ENCODE measurements at regions not wholly inside any gene's neighbourhood (a gene's known extent, or its start where the extent isn't known, plus 50 kb on each side); places are given as distances from the start of the nearest gene placed in this dataset.
A peak's percentile ranks its signal among the peaks of the same experiment; 100 is the strongest.

DNA sequence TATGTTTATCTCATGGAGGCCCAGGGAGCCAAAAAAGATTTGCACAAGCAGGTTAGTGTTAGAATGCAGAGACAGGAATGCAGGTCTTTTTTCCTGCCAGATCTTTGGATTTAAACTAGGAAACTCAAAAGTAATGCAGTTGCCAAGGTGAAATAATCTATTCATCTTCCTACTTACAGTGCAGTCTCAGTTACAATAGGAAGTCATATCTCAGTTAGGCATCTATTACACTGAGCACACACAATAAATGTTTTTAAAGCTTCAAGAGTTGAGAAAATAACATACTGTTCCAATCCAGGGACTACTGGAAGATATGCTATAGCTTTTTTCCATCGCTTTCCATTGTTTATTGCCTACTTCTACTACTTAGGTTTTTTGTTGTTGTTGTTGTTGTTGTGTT, 279.3 kb upstream of the E2F7 start:
- no peaks in the 10 kb centered on the region for H3K27me3 ChIP-seq (replicated peaks; ENCODE audit: insufficient read depth)
- peak; percentile 54 for TF ChIP-seq POLR2AphosphoS5 (IDR thresholded peaks at IDR 0.05)
- TF ChIP-seq POLR2A (IDR thresholded peaks at IDR 0.05) = no peak
- no peak overlapping the region for H3K4me3 ChIP-seq
- no peak overlapping the region for H3K27ac ChIP-seq
- no peaks in the 10 kb centered on the region for H3K4me1 ChIP-seq (replicated peaks)
- intact Hi-C loops (cut with DNase I) = no loop called here
- H3K9me3 ChIP-seq = no peaks in the 10 kb centered on the region
- 12% methylated on average over 1 of the region's 1 CpG for WGBS
- no peaks in the 10 kb centered on the region for H3K36me3 ChIP-seq
- no peak for DNase-seq (ENCODE audit: low spot score)

DNA sequence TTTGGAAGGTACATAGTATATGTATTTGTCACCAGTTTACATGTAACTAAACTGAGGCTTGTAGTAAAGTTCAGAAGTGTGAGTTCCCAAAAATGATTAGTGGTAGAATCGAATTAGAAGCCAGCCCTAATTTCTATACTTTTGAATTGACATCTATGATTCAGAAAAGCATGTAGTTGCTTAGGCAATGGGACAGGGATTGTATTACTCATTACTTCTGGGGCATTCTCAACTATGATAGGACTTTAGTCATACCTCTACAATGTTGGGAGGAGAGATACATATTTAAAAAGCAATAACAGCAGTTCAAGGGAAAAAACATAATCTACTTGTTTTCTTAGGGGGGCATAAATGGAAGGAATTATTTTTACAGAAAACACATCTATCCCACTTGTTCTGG, 277.9 kb upstream of the E2F7 start:
- intact Hi-C loops (cut with DNase I) = no loop called here
- 85% methylated on average over 1 of the region's 1 CpG for WGBS

DNA sequence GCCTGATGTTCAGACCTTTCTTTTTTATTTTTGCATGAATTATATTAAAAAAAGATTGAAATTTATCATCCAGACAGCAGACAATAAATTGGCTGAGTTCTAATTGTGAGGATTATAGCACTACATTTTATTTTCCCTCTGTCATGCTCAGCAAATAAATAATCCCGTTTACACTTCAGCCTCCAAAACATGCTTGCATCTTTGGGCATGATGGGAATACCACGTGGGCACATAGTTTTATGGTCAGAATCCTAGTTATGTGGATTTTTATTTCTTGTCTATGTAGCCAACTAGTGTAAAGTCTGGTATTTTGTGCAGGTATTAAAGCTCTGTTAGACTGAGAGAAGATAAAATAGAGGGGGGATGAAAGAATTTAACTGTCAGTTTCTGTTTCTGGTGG, 276.9 kb upstream of the E2F7 start:
- no peaks in the 10 kb centered on the region for H3K9me3 ChIP-seq
- WGBS = 32% methylated on average over 2 of the region's 2 CpGs
- H3K4me1 ChIP-seq (replicated peaks) = no peaks in the 10 kb centered on the region
- H3K27me3 ChIP-seq (replicated peaks; ENCODE audit: insufficient read depth) = no peaks in the 10 kb centered on the region
- no peak for DNase-seq (ENCODE audit: low spot score)
- intact Hi-C loops (cut with DNase I) = no loop called here
- TF ChIP-seq POLR2A (IDR thresholded peaks at IDR 0.05) (no peak), POLR2AphosphoS5 (IDR thresholded peaks at IDR 0.05) (no peak)
- TF ChIP-seq, protein P1, sequence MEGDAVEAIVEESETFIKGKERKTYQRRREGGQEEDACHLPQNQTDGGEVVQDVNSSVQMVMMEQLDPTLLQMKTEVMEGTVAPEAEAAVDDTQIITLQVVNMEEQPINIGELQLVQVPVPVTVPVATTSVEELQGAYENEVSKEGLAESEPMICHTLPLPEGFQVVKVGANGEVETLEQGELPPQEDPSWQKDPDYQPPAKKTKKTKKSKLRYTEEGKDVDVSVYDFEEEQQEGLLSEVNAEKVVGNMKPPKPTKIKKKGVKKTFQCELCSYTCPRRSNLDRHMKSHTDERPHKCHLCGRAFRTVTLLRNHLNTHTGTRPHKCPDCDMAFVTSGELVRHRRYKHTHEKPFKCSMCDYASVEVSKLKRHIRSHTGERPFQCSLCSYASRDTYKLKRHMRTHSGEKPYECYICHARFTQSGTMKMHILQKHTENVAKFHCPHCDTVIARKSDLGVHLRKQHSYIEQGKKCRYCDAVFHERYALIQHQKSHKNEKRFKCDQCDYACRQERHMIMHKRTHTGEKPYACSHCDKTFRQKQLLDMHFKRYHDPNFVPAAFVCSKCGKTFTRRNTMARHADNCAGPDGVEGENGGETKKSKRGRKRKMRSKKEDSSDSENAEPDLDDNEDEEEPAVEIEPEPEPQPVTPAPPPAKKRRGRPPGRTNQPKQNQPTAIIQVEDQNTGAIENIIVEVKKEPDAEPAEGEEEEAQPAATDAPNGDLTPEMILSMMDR (IDR thresholded peaks at IDR 0.05) = no peak
- no peak overlapping the region for H3K27ac ChIP-seq
- no peaks in the 10 kb centered on the region for H3K36me3 ChIP-seq
- no peak overlapping the region for H3K4me3 ChIP-seq

More for the DNA sequence above, 277.9 kb upstream of the E2F7 start:
- H3K4me3 ChIP-seq = no peak overlapping the region
- no peaks in the 10 kb centered on the region for H3K9me3 ChIP-seq
- H3K36me3 ChIP-seq = no peaks in the 10 kb centered on the region
- no peaks in the 10 kb centered on the region for H3K4me1 ChIP-seq (replicated peaks)
- no peak for DNase-seq (ENCODE audit: low spot score)
- no peak overlapping the region for H3K27ac ChIP-seq
- H3K27me3 ChIP-seq (replicated peaks; ENCODE audit: insufficient read depth) = no peaks in the 10 kb centered on the region
- TF ChIP-seq, protein P1 (IDR thresholded peaks at IDR 0.05) = no peak
- TF ChIP-seq POLR2AphosphoS5 (IDR thresholded peaks at IDR 0.05) = no peak
- TF ChIP-seq POLR2A (IDR thresholded peaks at IDR 0.05) = no peak

DNA sequence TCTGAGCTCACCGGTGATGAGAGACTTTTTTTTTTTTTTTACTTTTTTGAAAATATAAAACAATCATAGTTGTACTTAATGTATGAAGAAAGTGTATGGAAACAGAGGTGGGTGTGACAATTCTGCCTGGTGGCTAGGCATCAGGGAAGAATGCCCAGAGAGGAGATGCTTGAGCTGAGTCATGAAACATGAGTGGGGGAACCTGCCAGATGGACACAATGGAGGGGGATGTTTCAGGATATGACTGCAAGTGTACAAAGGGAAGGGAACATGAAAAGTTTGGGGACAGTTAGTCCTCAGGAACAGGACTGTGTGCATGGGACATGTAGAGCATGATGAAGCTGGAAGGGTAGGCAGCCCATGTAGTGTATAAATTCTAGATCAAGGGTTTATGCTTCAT, 274.2 kb upstream of the E2F7 start:
- H3K36me3 ChIP-seq = no peaks in the 10 kb centered on the region
- H3K4me3 ChIP-seq = no peak overlapping the region
- H3K4me1 ChIP-seq (replicated peaks) = no peaks in the 10 kb centered on the region
- WGBS = 94% methylated on average over 1 of the region's 1 CpG
- H3K9me3 ChIP-seq = no peaks in the 10 kb centered on the region
- H3K27ac ChIP-seq = no peak overlapping the region
- no peaks in the 10 kb centered on the region for H3K27me3 ChIP-seq (replicated peaks; ENCODE audit: insufficient read depth)
- intact Hi-C loops (cut with DNase I) = no loop called here
- no peak for TF ChIP-seq POLR2AphosphoS5 (IDR thresholded peaks at IDR 0.05)
- TF ChIP-seq, protein P1 (IDR thresholded peaks at IDR 0.05) = no peak
- TF ChIP-seq POLR2A (IDR thresholded peaks at IDR 0.05) = no peak
- DNase-seq (ENCODE audit: low spot score) = no peak

DNA sequence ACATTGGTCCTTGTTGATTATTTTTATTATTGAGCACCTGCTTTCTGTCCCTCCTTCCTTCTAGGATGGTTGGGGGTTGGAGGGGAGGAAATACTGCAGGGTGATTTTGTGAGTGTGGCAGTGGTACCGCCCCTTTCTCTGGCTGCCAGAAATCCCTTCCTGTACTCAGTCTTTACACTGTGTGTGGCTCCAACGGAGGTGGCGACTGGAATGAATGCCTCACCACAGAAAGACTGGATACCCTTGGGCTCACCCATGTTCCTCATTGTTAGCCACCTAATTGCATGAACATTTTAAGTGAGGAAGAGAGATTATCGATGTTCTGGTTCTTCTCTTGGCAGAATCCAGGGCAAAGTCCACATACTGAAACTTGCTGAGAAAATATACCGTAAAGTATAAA, 272.0 kb upstream of the E2F7 start:
- intact Hi-C loops (cut with DNase I) = no loop called here
- Histone ChIP-seq H3K27me3 (replicated peaks; ENCODE audit: insufficient read depth) (no peaks in the 10 kb centered on the region), H3K27ac (no peak overlapping the region), H3K9me3 (no peaks in the 10 kb centered on the region), H3K4me1 (replicated peaks) (no peaks in the 10 kb centered on the region), H3K36me3 (no peaks in the 10 kb centered on the region), H3K4me3 (no peak overlapping the region)
- TF ChIP-seq, protein P1 (IDR thresholded peaks at IDR 0.05) = no peak
- TF ChIP-seq POLR2A (IDR thresholded peaks at IDR 0.05) = no peak
- TF ChIP-seq POLR2AphosphoS5 (IDR thresholded peaks at IDR 0.05) = no peak
- WGBS = 74% methylated on average over 5 of the region's 5 CpGs
- no peak for DNase-seq (ENCODE audit: low spot score)
